WERI-Rb-1 (cell line): ENCODE measurements at regions not wholly inside any gene's neighbourhood (a gene's known extent, or its start where the extent isn't known, plus 50 kb on each side); places are given as distances from the start of the nearest gene placed in this dataset.

Source experiments
- DNase-seq: peaks from one replicate; pipeline ENCODE4 v3.0.0-alpha.2; 2020
- H3K27ac ChIP-seq: fragments of 250-450 bp; sonication (Bioruptor Pico); 2 replicates; pipeline ENCODE4 v1.5.1; 2020; ENCODE audit warnings: mild to moderate bottlenecking, moderate library complexity
- H3K27me3 ChIP-seq: fragments of 250-450 bp; sonication (Bioruptor Pico); 2 replicates; pipeline ENCODE4 v1.5.1; 2021; ENCODE audit warnings: mild to moderate bottlenecking, low read depth, moderate library complexity; ENCODE audit not compliant: insufficient read depth, severe bottlenecking
- H3K36me3 ChIP-seq: fragments of 250-450 bp; sonication (Bioruptor Pico); 2 replicates; pipeline ENCODE4 v1.5.1; 2020; ENCODE audit warnings: mild to moderate bottlenecking, moderate library complexity
- H3K4me3 ChIP-seq: 2 replicates; pipeline ENCODE4 v1.5.1; 2011; ENCODE audit warnings: low read depth, mild to moderate bottlenecking, control low read depth, low read length
- H3K9me3 ChIP-seq: fragments of 250-450 bp; sonication (Bioruptor Pico); 2 replicates; pipeline ENCODE4 v1.5.1; 2021; ENCODE audit warnings: mild to moderate bottlenecking, moderate library complexity; ENCODE audit not compliant: severe bottlenecking
- CTCF ChIP-seq: IDR thresholded peaks from 2 replicates; pipeline ENCODE4 v1.5.1; 2011; ENCODE audit warnings: low read depth, mild to moderate bottlenecking, control low read depth, inconsistent platforms, low read length

GRCh38 chr14:50044042-50044651, 72.2 kb downstream of the VCPKMT start:
- no peaks in the 10 kb centered on the region for H3K9me3 ChIP-seq
- H3K36me3 ChIP-seq: no peaks in the 10 kb centered on the region
- H3K27ac ChIP-seq: no peak overlapping the region
- H3K27me3 ChIP-seq: no peaks in the 10 kb centered on the region
- no peak for DNase-seq
- no peak for TF ChIP-seq CTCF
- H3K4me3 ChIP-seq: no peak overlapping the region

GRCh38 chr14:50045039-50045711, 71.2 kb downstream of the VCPKMT start:
- Histone ChIP-seq H3K4me3 (no peak overlapping the region), H3K27me3 (no peaks in the 10 kb centered on the region), H3K27ac (no peak overlapping the region), H3K36me3 (no peaks in the 10 kb centered on the region), H3K9me3 (no peaks in the 10 kb centered on the region)
- no peak for DNase-seq
- no peak for TF ChIP-seq CTCF

- no peak for DNase-seq
- H3K27ac ChIP-seq: no peak overlapping the region
- TF ChIP-seq CTCF: no peak
Observed at GRCh38 chr14:50045837-50046236, 70.5 kb downstream of the VCPKMT start.

GRCh38 chr14:50047274-50047676, 69.1 kb downstream of the VCPKMT start:
- Histone ChIP-seq H3K27me3 (no peaks in the 10 kb centered on the region), H3K4me3 (no peak overlapping the region), H3K36me3 (no peaks in the 10 kb centered on the region), H3K9me3 (no peaks in the 10 kb centered on the region), H3K27ac (no peak overlapping the region)
- TF ChIP-seq CTCF: no peak
- no peak for DNase-seq

More at GRCh38 chr14:50045837-50046236, 70.5 kb downstream of the VCPKMT start:
- H3K4me3 ChIP-seq: no peak overlapping the region
- no peaks in the 10 kb centered on the region for H3K27me3 ChIP-seq
- H3K9me3 ChIP-seq: no peaks in the 10 kb centered on the region
- H3K36me3 ChIP-seq: no peaks in the 10 kb centered on the region

DNA sequence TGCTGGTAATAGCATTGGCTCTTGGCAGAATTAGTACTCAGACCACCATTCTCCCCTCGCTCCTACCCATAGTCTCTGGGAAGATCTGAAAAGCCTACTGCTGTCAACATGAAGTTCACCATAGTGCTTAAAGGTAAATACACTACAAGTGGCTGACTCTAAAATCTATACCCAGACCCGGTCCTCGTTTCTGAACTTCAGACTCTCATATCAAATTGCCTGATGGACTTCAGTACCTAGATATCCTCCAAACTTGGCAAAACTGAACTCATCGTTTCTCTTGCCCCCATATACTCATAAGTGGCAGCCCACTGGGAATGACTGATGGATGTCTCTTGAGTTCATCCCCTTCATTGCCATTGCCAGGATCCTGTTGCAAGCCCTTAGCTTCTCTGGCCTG, 67.3 kb downstream of the VCPKMT start:
- DNase-seq: no peak
- Histone ChIP-seq H3K4me3 (no peak overlapping the region), H3K27ac (no peak overlapping the region), H3K27me3 (no peaks in the 10 kb centered on the region), H3K36me3 (no peaks in the 10 kb centered on the region), H3K9me3 (no peaks in the 10 kb centered on the region)
- no peak for TF ChIP-seq CTCF
